ENCODE measurements at regions not wholly inside any gene's neighbourhood (a gene's known extent, or its start where the extent isn't known, plus 50 kb on each side); places are given as distances from the start of the nearest gene placed in this dataset.
A peak's percentile ranks its signal among the peaks of the same experiment; 100 is the strongest.

DNA sequence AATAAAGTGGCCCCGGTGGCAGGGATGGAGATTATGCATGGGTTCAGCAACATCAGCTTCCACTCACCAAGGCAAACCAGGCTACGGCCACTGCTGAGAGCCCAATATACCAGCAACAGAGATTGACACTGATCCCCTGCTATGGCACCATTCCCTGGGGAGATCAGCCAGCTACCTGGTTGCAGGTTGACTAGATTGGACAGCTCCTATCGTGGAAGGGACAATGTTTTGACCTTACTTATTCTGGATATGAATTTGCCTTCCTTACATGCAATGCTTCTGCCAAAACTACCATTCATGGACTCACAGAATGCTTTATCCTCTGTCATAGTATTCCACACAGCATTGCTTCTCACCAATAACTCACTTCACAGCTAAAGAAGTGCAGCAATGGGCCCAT is 174.8 kb upstream of the TNFAIP3 start:
- Mint-ChIP-seq H3K4me1 (no peaks in the 10 kb centered on the region), H3K36me3 (no peaks in the 10 kb centered on the region), H3K27ac (no peak overlapping the region), H3K27me3 (ENCODE audit: low read depth in 3 of 3) (peaks cover 2 to 9% (median 8%) of the 10 kb centered on the region in 3 donors), H3K9me3 (peaks cover 0 to 2% (median 0%) of the 10 kb centered on the region in 6 donors), H3K4me3 (no peak overlapping the region)
- DNase-seq: no peak

DNA sequence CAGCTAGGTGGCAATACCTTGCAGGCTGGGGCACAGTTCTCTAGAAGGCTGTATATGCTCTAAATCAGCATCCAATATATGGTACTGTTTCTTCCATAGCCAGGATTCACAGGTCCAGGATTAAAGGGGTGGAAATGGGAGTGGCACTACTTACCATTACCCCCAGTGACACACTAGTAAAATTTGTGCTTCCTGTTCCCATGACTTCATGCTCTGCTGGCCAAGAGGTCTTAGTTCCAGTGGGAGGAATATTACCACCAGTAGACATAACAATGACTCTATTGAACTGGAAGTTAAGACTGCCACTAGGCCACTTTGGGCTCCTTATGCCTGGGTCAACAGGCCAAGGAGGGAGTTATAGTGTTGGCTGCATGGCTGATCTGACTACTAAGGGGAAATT is 174.3 kb upstream of the TNFAIP3 start:
- H3K4me3 Mint-ChIP-seq: no peak overlapping the region
- H3K36me3 Mint-ChIP-seq: no peaks in the 10 kb centered on the region
- peaks cover 2 to 9% (median 8%) of the 10 kb centered on the region in 3 donors for H3K27me3 Mint-ChIP-seq (ENCODE audit: low read depth in 3 of 3)
- DNase-seq: no peak
- H3K27ac Mint-ChIP-seq: no peak overlapping the region
- no peaks in the 10 kb centered on the region for H3K4me1 Mint-ChIP-seq
- H3K9me3 Mint-ChIP-seq: peaks cover 0 to 2% (median 0%) of the 10 kb centered on the region in 6 donors

DNA sequence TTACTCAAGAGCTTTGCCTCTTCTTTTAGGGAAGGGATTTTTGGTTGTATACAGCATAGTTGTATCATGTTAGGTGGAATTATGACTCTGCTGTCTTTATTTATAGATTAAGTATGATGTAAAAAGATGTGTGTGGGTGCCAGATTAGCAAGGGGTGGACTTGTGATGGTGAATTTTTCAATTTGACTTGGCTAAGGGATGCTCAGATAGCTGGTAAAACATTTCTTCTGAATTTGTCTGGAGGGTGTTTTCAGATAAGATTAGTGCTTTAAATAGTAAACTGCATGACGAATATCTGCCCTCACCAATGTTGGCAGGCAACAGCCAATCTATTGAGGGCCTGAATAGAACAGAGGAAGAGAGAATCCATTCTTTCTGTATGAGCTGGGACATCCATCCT is 173.3 kb upstream of the TNFAIP3 start:
- H3K27ac Mint-ChIP-seq: no peak overlapping the region
- peaks cover 5 to 9% (median 8%) of the 10 kb centered on the region in 3 donors for H3K27me3 Mint-ChIP-seq (ENCODE audit: low read depth in 3 of 3)
- no peak overlapping the region for H3K4me3 Mint-ChIP-seq
- H3K9me3 Mint-ChIP-seq: peaks cover 0 to 2% (median 0%) of the 10 kb centered on the region in 6 donors
- no peak for DNase-seq
- peaks cover 4 to 6% of the 10 kb centered on the region in 2 donors for H3K4me1 Mint-ChIP-seq
- no peaks in the 10 kb centered on the region for H3K36me3 Mint-ChIP-seq

DNA sequence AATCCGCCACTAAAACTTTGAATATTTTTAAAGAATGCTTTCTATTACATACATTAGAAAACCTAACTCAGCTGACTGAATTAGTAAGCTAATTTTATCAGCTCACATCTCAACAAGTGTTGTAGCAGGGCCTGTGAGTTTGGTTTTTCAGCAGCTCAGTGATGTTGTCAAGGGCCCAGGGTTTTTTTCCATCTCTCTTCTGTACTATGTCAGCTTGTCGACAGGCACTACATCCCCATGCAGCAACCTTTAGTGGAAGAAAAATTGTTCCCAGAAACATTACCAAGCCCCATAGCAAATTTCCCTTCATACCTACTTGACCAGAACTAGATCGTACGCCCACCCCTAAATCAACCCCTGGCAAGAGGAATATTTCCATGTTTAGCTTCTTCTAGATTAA is 170.3 kb upstream of the TNFAIP3 start:
- Mint-ChIP-seq H3K36me3 (no peaks in the 10 kb centered on the region), H3K4me3 (no peak overlapping the region), H3K9me3 (peaks cover 0 to 1% (median 0%) of the 10 kb centered on the region in 6 donors), H3K4me1 (peaks cover 5 to 13% of the 10 kb centered on the region in 2 donors), H3K27me3 (ENCODE audit: low read depth in 3 of 3) (peaks cover 5 to 12% (median 11%) of the 10 kb centered on the region in 3 donors), H3K27ac (no peak overlapping the region)
- no peak for DNase-seq

DNA sequence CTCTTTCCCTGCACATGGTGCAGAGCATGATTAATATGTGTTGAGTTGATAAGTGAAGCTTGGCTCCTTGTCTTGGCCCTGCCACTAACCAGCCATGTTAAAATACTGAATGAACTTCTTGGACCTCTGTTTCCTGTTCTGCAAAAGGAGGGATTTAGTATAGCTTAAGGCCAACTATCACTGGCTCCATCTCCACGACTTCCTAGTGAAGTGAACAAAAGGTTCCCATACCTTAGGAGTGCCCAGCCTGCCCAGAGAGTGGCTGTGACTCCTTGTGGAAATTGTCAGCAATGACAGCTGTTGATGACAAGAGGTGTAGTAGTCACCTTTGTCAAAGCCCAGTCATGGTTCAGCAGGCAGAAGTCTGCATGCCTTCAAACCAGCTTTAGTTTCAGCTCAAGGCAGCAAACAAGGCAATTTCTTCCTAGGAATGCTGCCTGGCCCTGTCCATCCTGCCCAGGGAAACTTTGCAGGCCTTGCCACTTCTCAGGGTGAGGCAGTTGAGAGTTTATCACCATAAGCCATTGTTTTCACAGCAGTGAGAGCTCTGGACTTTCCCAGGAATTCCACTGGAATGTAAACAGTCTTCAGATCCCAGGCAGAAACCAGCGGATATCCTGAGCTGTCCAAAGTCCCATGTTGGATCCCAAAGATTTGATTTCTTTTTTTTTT is 169.7 kb upstream of the TNFAIP3 start:
- Mint-ChIP-seq H3K27ac (no peak overlapping the region), H3K9me3 (no peaks in the 10 kb centered on the region), H3K27me3 (ENCODE audit: low read depth in 3 of 3) (peaks cover 5 to 12% (median 10%) of the 10 kb centered on the region in 3 donors), H3K36me3 (no peaks in the 10 kb centered on the region), H3K4me3 (no peak overlapping the region), H3K4me1 (peaks cover 5 to 13% of the 10 kb centered on the region in 2 donors)
- no peak for DNase-seq

DNA sequence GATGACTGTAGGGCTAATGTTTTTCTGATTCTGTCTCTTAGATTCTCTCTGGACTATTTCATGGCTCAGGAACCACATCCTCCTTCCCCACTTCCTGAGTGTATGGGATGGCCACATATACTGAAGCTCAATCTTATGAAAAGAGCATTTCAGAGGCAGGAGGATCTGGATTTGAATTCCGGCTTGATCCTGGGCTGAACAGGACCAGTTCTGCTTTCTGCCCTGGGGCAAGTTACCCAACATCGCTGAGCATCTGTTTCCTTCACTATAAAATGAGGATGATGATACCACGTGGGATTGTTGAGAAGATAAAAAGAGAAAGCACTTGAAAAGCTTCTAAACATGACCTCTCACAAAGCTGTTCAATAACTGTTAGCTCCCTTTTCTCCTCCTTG is 168.4 kb upstream of the TNFAIP3 start:
- Mint-ChIP-seq H3K27me3 (ENCODE audit: low read depth in 3 of 3) (peaks cover 4 to 14% (median 10%) of the 10 kb centered on the region in 3 donors), H3K4me3 (no peak overlapping the region), H3K36me3 (no peaks in the 10 kb centered on the region), H3K27ac (peak overlapping the region in 1 of 6 donors; percentile 32), H3K9me3 (no peaks in the 10 kb centered on the region), H3K4me1 (peaks cover 5 to 13% of the 10 kb centered on the region in 2 donors)
- DNase-seq: no peak

DNA sequence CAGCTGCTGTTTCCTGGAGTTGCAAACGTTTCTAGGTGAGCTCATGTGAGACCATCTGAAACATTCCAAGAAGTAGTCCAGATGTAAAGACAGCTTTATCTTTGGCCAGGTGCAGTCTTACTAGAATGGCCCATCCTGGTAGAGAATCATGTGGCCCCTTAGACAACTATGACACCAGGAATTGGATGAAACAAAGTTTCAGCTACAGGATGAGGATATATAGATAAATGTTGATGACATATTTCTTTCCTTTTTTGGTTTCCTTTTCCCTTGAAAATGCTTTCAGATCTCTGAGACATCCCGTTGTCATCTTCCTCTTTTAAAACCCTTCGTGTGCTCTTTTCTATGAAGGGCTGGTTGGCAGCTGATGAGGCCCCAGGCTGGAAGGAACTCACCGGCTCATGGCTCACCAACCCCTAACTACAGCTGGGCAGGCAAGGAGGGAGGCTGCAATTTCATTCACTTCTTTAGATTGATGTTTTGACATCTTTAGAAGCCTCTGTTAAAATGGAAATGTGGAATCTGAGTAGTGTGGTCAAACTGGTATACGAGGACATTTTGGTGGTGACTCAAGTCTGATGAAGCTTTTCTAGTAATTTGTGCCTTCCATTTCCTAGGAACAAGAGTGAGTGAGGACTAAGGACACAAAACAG is 167.9 kb upstream of the TNFAIP3 start:
- H3K36me3 Mint-ChIP-seq: no peaks in the 10 kb centered on the region
- no peak overlapping the region for H3K4me3 Mint-ChIP-seq
- DNase-seq: no peak
- peaks cover 5 to 13% of the 10 kb centered on the region in 2 donors for H3K4me1 Mint-ChIP-seq
- no peaks in the 10 kb centered on the region for H3K9me3 Mint-ChIP-seq
- H3K27me3 Mint-ChIP-seq (ENCODE audit: low read depth in 3 of 3): peaks cover 3 to 14% (median 9%) of the 10 kb centered on the region in 3 donors
- no peak overlapping the region for H3K27ac Mint-ChIP-seq

DNA sequence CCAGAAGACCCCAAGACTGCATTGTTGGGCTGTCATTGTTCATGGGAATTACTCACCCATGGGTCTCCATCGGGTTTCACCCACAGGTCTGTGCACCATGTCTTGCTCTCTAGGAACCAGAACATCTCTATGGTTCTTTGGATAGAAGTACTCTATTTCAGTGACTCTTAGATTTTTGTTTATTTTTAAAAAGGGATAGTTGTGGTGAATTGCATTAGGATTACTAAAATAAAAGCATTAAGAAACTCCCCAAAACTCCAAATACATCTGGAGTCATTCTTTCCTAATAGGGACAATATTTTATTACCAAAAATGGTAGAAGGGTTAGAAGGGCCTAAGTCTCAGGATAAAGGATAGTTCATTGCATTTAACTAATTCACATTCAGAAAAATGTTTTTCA is 166.9 kb upstream of the TNFAIP3 start:
- Mint-ChIP-seq H3K27me3 (ENCODE audit: low read depth in 3 of 3) (peaks cover 3 to 14% (median 9%) of the 10 kb centered on the region in 3 donors), H3K4me1 (peaks cover 5 to 16% of the 10 kb centered on the region in 2 donors), H3K36me3 (no peaks in the 10 kb centered on the region), H3K4me3 (no peak overlapping the region), H3K27ac (no peak overlapping the region), H3K9me3 (no peaks in the 10 kb centered on the region)
- no peak for DNase-seq

DNA sequence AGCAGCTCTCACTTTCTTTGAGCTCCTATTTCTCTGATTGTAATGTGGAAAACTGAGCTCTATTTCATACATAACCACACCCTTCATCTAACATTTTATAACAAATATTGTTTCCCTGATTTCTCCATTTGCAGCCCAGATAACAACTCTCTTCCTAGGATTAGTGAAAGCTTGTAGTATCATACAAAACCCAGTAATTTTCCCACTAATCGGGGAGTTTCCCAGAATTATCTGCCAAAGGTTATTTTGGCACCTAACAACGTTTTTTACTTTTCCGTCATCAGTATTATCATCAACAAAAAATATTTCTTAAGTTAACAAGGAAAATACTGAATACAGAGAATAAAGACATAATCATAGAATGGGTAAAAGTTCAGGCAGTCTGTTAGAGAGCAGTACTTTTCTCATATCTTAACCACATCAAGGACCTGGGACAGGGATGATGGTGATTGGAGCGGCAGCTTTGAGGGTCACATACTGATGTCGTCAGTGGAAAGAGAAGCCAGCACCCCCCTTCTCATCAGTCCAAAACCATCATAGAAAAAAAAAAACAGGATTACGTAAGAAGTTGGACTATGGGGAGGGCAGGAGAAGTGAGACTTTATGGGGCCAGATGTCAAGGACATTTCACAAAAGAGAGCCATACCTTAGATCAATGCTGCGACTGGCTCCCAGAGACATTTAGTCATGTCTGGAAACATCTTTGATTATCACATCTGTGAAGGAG is 166.1 kb upstream of the TNFAIP3 start:
- H3K4me1 Mint-ChIP-seq: peaks cover 13 to 23% of the 10 kb centered on the region in 2 donors
- no peak overlapping the region for H3K4me3 Mint-ChIP-seq
- H3K9me3 Mint-ChIP-seq: no peaks in the 10 kb centered on the region
- no peak for DNase-seq
- peaks cover 3 to 10% (median 6%) of the 10 kb centered on the region in 3 donors for H3K27me3 Mint-ChIP-seq (ENCODE audit: low read depth in 3 of 3)
- no peaks in the 10 kb centered on the region for H3K36me3 Mint-ChIP-seq
- H3K27ac Mint-ChIP-seq: no peak overlapping the region

DNA sequence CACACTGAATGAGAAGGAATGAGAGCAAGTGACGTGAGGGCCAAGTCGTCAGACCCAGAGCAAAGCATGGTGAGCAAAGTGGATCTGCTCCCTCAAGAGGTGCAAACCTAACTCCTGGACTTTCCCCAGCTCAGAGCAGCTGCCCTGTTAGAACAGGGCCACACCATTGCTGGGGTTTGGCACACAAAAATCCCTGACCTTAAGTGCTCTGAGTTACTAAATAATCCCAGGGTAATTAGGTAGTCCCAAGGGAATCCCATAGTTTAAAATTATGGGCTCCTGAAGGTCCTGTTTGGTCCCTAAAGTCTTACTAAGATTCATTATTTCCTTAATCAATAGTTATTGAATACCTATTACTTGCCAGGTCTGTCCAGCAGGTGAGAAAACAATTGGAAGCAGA is 165.1 kb upstream of the TNFAIP3 start:
- H3K27ac Mint-ChIP-seq: no peak overlapping the region
- H3K36me3 Mint-ChIP-seq: no peaks in the 10 kb centered on the region
- DNase-seq: no peak
- H3K27me3 Mint-ChIP-seq (ENCODE audit: low read depth in 3 of 3): peaks cover 3 to 10% (median 7%) of the 10 kb centered on the region in 3 donors
- H3K9me3 Mint-ChIP-seq: no peaks in the 10 kb centered on the region
- no peak overlapping the region for H3K4me3 Mint-ChIP-seq
- H3K4me1 Mint-ChIP-seq: peaks cover 23 to 34% of the 10 kb centered on the region in 2 donors

DNA sequence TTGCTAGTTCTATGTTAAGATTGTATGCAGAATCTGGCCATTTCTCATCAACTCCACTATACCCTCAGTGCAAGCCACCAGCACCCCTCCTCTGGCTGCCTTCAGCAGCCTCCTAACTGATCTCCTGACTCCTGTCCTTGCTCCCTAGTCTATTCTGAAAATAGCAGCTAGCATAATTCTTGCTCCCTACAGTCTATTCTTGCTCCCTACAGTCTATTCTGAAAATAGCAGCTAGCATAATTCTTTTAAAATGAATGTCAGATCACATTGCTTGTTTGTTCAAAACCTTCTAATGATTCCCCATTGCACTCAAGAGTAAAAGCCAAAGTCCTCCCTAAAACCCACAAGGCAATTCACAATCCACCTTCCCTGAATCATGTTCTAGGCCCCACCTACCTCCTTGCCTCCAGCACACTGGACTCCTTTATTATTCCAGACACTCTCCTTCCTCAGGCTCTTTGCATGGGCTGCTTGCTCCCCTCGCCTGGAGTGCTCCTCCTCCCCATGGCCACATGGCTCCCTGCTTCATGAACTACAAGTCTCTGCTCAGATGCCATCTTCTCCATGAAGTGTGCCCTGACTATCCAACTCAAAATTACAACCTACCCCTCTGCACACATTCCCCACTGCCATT is 164.2 kb upstream of the TNFAIP3 start:
- Mint-ChIP-seq H3K9me3 (no peaks in the 10 kb centered on the region), H3K4me1 (peaks cover 33 to 43% of the 10 kb centered on the region in 2 donors), H3K4me3 (no peak overlapping the region), H3K27ac (no peak overlapping the region), H3K27me3 (ENCODE audit: low read depth in 3 of 3) (peaks cover 10 to 16% (median 11%) of the 10 kb centered on the region in 3 donors), H3K36me3 (no peaks in the 10 kb centered on the region)
- no peak for DNase-seq

DNA sequence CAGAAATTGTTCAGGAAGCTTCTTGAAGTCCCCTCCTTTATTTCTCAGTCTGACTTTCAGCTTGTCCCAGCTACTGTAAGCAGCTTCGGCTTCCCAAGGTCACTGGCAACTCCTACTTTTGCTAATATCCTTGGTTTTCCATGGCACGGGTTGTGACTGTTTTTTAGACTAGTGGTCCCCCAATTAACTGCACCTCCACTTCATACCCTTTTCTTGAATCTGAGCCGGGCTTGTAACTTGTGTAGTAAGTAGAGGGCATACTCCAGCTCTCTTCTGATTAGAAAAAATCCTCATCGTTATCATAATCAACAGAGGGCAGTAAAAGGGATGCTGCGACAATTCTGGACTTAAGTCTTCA is 162.3 kb upstream of the TNFAIP3 start:
- peak overlapping the region in 2 of 6 donors; percentile 13 to 93 for H3K27ac Mint-ChIP-seq
- H3K4me3 Mint-ChIP-seq: no peak overlapping the region
- H3K36me3 Mint-ChIP-seq: peaks cover 0 to 3% (median 0%) of the 10 kb centered on the region in 3 donors
- peaks cover 45 to 48% of the 10 kb centered on the region in 2 donors for H3K4me1 Mint-ChIP-seq
- no peak for DNase-seq
- peaks cover 12 to 26% (median 24%) of the 10 kb centered on the region in 3 donors for H3K27me3 Mint-ChIP-seq (ENCODE audit: low read depth in 3 of 3)
- H3K9me3 Mint-ChIP-seq: no peaks in the 10 kb centered on the region

DNA sequence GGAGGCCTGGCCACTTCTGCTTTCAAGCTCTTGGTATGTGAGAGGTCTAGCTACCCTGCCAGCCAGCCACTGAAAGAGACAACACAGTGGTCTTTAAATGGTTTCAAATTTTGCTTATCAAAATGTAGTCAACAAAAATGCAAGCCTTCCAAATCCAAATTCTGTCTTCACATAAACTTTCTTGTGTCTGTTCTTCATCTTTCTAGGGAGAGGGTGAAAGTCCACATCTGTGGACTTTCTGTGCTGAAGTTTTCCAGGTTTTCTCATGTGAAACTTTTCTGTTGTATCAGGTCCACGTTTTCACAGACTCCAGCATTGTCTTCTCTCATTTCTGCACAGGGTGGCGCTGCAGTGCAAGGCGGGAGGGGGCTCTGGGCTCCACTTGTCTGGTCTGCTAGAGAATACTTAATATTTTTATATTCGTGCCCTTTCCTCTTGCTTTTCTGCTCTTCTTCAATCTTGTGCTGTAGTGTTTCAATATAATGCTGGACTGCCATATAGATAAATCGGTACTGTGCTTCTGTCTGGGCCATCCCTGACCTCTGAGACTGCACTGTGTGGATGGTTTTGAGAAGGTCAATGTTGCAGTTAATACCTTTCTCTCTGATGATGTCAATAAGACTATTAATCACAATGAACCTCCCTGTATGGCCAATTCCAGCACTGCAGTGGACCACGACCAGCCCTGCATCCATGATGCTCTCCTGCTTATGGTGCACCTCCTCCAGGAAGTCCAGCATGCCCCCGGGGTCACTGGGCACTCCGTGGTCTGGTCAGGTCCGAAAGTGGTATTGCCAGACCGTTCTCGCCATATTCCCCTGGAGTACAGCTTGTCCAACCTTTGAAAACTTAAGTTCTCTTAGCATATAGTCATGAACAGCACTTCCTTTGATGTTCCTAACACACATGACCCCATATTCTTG is 161.6 kb upstream of the TNFAIP3 start:
- peak; percentile 66 to 70 (median 70) for DNase-seq
- peak overlapping the region in 5 of 6 donors; percentile 74 to 98 (median 93) for H3K27ac Mint-ChIP-seq
- H3K36me3 Mint-ChIP-seq: peaks cover 0 to 3% (median 2%) of the 10 kb centered on the region in 3 donors
- peaks cover 52 to 55% of the 10 kb centered on the region in 2 donors for H3K4me1 Mint-ChIP-seq
- peak overlapping the region in 1 of 5 donors; percentile 24 for H3K4me3 Mint-ChIP-seq
- no peaks in the 10 kb centered on the region for H3K9me3 Mint-ChIP-seq
- H3K27me3 Mint-ChIP-seq (ENCODE audit: low read depth in 3 of 3): peaks cover 12 to 26% (median 24%) of the 10 kb centered on the region in 3 donors
